ENCODE measurements at regions not wholly inside any gene's neighbourhood (a gene's known extent, or its start where the extent isn't known, plus 50 kb on each side); places are given as distances from the start of the nearest gene placed in this dataset.

DNA sequence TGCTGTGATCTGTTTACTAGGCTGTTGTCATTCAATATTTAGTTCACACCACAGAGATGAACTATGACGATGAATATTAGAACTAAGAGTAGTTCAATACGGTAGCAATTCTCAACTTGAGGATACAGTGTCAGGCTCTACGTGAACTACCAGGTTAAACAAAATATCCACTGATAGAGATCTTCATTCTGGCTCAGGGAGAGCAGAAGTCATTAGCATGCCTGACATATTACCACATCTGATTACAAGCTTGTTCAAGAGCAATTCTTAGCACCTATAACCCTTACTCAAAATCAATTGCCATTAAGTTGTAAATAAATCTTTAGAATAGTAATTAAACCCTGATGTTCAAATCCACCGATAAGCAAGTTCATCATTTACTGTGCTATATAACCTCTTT, 207.2 kb downstream of the CHRM3 start:
- DNase-seq (ENCODE audit: low read depth in 2 of 2), result no peak

- DNase-seq (ENCODE audit: low read depth in 2 of 2), result no peak
Observed at GRCh38 chr1:239600588-239600987, 214.2 kb downstream of the CHRM3 start.

DNA sequence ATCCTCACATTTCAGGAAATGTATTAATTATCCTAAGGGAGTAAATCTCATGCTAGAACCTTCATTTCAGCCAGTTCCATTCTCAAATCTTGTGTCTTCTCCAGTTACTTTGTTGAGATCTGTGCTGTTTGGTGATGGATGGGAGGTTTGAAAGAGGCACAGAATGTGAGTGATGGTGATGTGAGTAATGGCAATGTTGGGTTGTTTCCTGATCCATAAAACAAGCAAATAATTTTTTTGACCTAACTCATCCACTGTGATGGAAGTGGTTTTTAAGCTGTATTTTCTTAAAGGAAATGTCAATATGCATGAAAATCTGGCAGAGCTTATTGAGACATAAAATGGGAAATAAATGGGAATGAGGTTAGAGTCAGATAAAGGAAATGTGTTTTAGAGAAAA, 214.7 kb downstream of the CHRM3 start:
- DNase-seq (ENCODE audit: low read depth in 2 of 2), result no peak

DNA sequence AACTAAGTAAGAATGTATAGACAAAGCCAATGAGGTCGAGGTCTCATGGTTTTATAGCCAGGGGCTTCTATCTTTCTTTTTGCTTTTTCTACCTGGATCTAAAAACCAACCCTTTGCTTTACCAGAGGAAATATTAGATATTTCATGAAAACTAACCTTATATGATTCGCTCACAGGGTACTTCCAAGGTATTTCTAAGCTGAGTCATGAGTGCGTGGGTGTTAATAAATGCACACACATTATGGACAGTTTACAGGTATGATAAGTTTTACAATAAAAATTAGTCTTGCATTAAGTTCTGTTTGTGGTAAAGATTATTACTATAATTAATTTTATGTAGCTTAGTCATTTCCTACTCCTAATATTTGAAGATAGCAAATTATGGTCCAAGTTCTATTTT, 217.2 kb downstream of the CHRM3 start:
- no peak for DNase-seq (ENCODE audit: low read depth in 2 of 2)

- DNase-seq (ENCODE audit: low read depth in 2 of 2), result no peak
Observed at GRCh38 chr1:239606850-239607400, 220.6 kb downstream of the CHRM3 start.

GRCh38 chr1:239608469-239608868, 222.1 kb downstream of the CHRM3 start:
- no peak for DNase-seq (ENCODE audit: low read depth in 2 of 2)

GRCh38 chr1:239612379-239612778, 226.0 kb downstream of the CHRM3 start:
- DNase-seq (ENCODE audit: low read depth in 2 of 2), result no peak

- no peak for DNase-seq (ENCODE audit: low read depth in 2 of 2)
Observed at GRCh38 chr1:239616673-239617072, 230.3 kb downstream of the CHRM3 start.

DNA sequence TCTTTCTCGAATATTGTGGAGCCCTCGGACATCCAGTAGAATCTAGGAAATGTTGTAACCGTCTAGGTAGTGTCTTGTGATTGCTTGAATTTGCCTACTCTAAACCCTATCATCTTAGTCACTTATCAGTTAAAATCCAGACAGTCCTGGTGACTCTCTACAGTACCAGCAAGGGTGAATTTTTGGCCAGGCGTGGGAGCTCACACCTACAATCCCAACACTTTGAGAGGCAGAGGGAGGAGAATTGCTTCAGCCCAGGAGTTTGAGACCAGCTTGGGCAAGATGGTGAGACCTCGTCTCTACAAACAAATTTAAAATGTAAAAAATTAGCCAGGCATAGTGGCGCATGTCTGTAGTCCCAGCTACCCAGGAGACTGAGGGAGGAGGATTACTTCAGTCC, 230.9 kb downstream of the CHRM3 start:
- no peak for DNase-seq (ENCODE audit: low read depth in 2 of 2)

DNA sequence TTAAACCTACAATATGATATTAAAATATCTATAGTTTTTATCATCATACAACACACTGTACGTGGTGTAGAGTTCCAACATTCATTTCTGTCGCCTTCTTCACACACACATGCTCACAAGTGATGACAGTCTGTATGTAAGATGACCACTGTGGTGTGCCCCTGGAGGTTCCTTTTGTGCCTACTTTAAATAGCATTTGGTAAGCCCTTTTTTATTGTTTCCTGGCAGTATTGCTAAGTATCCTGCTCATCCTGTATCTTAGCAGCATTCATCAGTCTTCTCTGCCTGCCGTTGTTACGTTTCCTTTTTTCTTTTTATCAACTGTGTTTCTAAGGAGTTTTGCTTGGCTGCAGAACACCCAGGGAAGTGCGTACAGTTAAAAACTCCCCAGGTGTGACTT, 231.4 kb downstream of the CHRM3 start:
- DNase-seq (ENCODE audit: low read depth in 2 of 2), result no peak

- DNase-seq (ENCODE audit: low read depth in 2 of 2), result no peak
Observed at GRCh38 chr1:239619190-239619589, 232.8 kb downstream of the CHRM3 start.

- DNase-seq (ENCODE audit: low read depth in 2 of 2), result no peak
Observed at GRCh38 chr1:239630767-239631166, 244.4 kb downstream of the CHRM3 start.

GRCh38 chr1:239633432-239633831, 247.1 kb downstream of the CHRM3 start:
- DNase-seq (ENCODE audit: low read depth in 2 of 2), result no peak

DNA sequence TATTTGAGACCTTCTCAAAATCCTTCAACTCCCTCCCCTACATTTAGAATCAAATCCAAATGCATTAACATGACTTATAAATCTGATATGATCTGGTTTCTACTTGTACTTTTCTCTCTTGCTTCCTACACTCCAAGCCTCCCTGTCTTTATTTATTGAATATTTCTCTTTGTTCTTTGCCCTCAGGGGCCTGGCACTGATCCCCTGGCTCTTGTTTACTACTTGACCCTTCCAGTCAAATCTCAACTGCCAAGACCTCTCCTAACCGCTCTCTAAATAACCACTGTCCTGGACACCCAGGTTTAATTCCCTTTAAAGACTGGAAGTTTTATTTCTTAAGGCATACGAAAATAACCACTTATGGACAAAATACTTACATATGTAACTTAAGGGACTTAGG, 248.9 kb downstream of the CHRM3 start:
- DNase-seq (ENCODE audit: low read depth in 2 of 2), result no peak

DNA sequence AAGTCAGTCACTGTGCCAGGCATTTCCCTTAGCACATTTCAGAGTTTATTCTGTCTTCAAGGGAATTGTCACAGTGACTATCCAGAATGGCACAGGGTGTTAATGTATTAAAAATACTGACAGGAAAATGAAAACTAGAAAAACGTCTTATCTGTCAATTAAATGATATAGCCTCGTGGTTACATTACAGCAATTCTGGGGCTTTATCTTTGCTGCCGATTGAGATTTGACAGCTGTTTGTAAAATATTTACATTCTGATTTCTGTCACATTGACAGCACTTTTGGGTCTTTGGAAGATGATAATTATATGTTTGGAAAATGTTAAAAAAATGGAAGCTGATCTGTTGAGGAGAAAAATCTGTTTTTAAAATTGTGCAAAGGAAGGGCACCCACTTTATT, 250.0 kb downstream of the CHRM3 start:
- DNase-seq (ENCODE audit: low read depth in 2 of 2), result no peak

- DNase-seq (ENCODE audit: low read depth in 2 of 2), result no peak
Observed at GRCh38 chr1:239644604-239645003, 258.2 kb downstream of the CHRM3 start.

DNA sequence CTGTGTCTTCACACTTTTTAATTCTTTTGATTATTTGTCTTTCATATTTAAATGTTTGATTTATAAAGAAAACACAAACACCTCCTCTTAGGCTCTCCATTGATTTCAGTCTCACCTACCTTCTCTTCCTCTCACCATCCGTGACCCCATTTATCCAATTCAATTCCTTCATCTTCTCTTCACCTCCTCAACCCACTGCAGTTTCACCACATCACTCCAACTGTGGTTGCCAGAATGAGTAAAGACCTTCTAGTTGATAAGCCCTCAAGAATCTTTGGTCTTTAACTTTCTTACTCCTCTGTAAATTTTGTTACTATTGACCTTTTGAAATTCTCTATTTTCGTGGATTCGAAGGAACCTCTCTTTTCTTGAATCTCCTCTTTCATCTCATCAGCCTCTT, 260.7 kb downstream of the CHRM3 start:
- no peak for DNase-seq (ENCODE audit: low read depth in 2 of 2)

DNA sequence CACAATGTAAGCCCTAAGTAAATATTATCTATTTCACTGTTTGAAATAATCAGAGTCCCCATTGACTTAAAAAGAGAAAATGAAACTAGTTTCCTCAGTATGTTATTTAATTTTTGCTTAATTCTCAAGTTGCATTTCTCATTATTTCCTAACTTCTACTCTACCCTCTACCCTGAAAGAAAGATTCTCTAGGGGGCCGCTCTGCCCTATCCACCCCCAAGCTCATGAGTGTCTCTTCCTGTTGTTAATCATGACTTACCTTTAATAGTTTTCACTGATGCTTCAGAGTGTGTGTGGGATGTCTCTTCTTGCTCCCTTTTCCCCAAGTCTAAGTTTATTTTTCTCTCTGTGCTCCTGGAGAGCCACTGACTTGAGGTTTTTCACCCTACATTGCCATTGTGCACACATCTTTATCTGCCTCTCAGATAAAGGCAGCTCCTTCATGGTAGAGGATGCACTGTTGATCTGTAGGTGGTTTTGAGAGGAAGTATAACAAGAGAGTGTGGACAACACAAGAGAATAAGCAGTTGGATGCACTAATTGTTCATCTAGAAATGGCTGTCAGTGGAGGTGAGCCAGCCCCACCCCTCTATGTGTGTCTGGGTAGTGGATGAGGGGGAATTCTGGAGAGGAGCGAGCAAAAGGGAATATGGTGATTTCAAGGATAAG, 261.7 kb downstream of the CHRM3 start:
- DNase-seq (ENCODE audit: low read depth in 2 of 2), result no peak

DNA sequence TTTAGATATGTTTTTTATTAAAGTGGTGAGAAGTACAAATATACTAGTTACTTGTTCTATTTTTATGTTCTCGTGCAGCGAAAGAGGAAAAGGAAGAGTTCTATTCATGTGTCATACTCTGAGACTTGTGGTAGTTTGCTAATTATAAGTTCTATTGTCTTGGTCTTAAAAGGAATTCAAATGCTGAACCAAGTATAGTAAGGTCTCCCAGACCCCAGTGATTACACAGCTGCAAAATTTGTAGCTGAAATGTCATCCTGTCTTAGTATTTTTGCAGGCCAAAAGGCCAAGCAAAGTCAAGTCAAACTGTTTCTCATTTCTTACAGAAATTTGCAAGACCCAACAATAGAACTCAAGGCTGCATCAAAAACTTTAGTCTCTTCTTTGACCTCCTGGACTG, 268.7 kb downstream of the CHRM3 start:
- no peak for DNase-seq (ENCODE audit: low read depth in 2 of 2)

DNA sequence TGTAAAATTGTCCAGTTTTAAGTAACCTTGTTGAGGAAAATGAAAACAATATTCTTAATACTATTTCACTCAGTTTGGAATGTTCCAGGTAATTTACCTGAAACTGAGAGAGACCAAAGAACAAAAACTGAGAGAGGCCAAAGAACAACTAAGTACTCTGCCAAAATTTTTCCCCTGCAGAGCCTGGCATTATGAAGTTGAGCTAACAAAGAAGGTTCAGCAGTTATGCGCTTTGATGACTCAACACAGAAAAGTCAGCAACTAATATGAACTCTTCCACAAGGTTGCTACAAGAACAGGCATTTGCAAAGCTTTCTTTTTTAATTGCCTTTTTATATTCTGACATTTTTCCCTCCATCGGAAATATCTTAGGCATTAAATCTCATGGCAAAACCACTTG, 270.9 kb downstream of the CHRM3 start:
- DNase-seq (ENCODE audit: low read depth in 2 of 2), result no peak

GRCh38 chr1:239662950-239663349, 276.6 kb downstream of the CHRM3 start:
- no peak for DNase-seq (ENCODE audit: low read depth in 2 of 2)

DNA sequence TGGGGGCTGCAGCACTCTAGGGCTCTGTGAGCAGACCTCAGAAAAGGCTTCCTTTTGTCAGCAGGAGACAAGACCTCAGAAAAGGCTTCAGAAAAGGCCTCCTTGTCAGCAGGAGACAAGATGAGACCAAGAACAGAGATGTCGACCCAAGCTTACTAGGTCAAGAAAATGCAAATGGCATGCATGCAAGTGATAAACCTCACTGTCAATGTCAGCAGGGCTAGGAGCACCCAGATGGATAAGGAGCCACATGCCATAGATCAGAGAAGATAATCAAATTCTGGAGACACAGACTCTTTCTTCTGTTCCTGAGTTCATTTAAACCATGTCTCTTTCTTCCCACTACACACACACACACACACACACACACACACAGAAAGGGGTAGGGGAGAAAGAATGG, 285.9 kb downstream of the CHRM3 start:
- no peak for DNase-seq (ENCODE audit: low read depth in 2 of 2)

- no peak for DNase-seq (ENCODE audit: low read depth in 2 of 2)
Observed at GRCh38 chr1:239675735-239676134, 289.4 kb downstream of the CHRM3 start.

Data from lung microvascular endothelial cell (primary cell).